ENCODE measurements at regions not wholly inside any gene's neighbourhood (a gene's known extent, or its start where the extent isn't known, plus 50 kb on each side); places are given as distances from the start of the nearest gene placed in this dataset.

- no peak for DNase-seq
Measured at GRCh38 chr2:180734382-180734781, 246.0 kb upstream of the UBE2E3 start.

DNA sequence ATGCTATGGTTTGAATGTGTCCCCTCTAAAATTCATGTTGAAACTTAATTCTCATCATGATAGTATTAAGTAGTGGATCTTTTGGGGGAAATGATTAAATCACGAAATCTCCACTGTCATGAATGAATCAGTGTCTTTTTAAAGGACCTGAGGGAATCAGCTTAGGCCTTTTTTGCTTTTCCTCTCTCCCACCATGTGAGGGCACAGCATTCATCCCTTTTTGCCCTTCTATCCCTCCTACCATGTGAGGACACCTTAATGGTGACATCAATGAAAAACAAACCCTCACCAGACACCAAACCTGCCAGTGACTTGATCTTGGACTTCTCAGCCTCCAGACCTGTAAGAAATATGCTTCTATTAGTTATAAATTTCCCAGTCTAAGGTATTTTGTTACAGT lies 247.1 kb upstream of the UBE2E3 start:
- DNase-seq: no peak

DNA sequence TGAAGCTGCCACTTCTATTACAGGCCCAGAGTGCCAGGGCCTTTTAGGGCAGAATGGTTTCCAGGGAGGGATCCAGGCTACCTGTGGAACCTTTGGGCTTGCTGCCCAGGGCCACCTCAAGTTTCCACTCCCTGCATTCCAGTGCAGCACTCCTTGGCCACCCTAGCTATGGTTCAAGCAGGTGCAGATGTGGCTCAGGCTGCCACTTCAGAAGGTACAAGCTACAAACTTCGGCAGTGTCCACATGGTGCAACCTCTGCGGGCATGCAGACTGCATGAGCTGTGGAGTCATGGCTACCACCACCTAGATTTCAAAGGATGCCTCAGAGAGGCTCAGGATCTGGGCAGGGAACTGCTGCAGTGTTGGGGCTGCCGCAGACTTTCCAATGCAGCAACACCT lies 248.1 kb upstream of the UBE2E3 start:
- no peak for DNase-seq

GRCh38 chr2:180730976-180731375 lies 249.4 kb upstream of the UBE2E3 start:
- DNase-seq: no peak

DNA sequence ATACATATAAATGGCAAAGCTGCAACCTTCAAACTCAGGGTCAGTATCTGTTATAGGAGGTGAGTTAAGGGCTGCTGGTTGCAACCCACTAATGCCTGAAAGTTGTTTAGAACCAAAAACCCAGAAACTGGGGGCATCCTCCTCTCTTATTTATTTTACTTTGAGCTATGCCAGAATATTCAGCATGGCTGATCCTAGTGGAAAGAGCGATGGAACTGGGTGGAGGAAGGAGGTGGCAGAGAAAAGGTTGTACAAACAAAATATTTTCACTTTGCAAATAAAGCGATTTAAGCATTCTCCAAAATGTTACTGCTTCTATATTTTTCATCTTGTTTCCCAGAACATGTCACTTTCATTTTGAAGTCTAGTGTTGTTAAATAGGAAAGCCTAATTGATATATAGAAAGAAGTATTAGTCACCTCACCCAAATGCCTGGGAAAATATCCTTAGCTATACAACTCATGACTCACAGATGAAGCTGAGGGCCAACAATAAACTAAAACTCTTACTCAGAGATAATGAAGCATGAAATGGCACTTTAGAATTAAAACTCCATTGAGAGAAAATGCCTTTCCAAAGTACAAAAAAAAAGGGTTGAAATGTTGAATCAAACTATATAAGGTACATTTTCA lies 251.4 kb upstream of the UBE2E3 start:
- no peak for DNase-seq

DNA sequence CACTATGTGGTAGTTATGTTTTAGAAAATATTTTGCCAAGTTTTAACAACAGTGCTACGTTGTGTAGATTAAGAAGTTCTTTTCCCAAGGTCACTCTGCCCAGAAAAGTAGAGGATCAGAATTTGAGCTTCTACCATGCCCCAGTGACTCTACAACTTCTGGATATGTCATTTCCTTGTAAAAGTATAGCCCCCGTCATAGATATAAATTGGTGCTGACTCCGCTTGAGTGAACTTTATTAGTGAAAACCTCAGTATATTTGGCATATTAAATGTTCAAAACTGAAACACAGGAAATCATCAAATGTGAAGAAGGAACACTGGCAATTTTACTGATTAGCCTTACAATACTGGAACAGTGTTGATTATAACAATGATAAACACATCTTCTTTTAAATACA lies 256.7 kb upstream of the UBE2E3 start:
- DNase-seq: no peak

DNA sequence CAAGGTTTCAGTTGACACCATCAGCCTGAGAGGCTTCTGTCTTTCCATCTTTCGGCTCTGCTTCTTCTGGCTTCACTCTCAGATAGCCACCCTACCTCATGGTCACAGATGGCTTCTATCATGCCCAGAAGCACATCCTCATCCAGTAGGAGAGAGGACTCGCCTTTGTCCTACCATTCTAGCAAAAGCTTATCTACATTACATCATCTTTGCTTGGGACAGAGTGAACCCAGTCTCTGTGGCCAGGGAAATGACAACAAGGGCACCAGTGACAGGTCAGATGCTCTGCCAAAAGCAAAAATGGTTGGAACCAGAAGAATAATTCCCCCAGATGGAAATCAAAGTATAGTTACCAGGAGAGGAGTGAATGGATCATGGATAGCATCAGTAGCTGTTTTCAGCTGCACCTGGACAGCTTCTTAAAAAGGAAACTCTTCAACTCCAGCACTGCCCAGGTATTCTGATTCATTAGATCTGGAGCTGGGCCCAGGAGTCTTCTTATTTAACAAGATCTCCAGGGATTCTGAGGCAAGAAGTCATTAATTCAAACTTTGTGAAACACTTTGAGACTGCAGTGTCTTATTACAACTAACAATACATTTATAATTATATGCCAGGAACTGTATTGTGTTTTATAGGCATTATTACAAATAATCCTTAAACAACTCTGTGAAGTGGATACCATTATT lies 257.7 kb upstream of the UBE2E3 start:
- no peak for DNase-seq

GRCh38 chr2:180720829-180721228 lies 259.6 kb upstream of the UBE2E3 start:
- DNase-seq: no peak

DNA sequence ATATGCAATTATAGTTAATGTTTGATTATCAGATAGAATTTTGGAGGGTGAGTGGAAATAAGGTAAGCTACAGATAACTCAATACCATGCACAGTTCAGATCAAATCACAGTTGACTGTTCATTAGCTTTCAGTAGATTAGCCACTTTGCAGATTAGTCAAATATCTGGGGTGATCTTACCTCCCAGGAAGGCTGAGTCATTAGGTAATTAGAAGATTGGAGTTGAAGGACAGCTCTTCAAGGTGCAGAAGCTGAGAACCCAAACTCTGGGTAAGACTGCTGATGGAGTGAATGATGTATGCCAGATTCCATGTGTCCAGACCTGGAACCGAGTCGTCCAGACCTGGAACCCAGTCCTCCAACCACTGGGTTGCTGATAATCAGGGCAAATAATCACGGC lies 262.8 kb upstream of the UBE2E3 start:
- no peak for DNase-seq

- DNase-seq: no peak
Measured at GRCh38 chr2:180716186-180717180, 263.9 kb upstream of the UBE2E3 start.

DNA sequence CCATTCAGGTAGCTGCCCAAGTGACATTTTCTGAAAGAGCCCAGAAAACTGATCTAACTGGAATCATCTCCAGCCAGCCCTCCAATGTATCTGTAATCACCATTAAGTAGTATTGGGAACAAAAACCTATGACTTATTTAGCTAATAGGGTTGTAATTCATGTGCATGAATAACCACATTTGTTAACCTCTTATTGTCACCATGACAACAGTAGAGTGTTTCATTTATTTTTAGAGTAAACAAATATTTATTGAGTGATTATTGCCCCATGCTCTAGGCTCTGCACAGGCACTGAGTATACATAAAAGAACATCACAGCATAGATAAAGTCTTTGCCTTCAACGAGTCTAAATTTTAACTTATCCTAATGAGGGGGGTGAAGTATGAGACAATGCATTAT lies 265.4 kb upstream of the UBE2E3 start:
- no peak for DNase-seq

GRCh38 chr2:180709392-180710145 lies 270.8 kb upstream of the UBE2E3 start:
- DNase-seq: no peak

DNA sequence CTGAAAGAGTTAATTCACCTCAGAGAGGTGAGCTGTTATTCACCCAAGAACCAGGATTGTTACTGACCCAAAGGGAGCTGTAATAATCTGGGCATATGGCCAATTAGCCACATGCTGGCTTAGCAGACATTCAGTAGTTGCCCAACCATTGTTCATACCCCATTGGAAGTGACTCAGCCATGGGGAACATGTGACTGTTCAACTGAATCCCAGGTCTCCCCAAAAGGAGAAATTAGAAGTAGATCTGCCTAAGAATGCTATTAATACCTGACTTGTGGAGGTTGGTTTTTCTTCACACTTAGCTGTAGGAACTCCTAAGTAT lies 272.6 kb upstream of the UBE2E3 start:
- DNase-seq: no peak

- no peak for DNase-seq
Measured at GRCh38 chr2:180707175-180707883, 273.1 kb upstream of the UBE2E3 start.

DNA sequence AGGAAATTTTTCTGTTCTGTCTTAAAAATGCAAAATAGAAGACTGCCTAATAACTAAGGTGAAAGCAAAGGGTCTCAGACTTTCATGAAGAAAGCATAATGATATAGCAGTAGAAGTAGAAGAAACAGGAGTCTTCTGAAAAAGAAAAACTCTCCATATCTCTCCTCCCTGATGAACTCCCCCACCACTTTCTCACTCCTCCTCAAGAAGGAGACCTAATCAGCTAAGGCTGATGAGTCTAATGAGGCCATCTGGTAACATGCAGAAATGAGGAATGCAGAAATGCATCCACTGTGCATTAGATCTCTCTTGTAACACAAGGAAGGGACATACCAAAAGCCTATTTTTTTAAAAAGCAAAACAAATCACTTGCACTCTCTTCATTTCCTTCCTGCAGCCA lies 273.7 kb upstream of the UBE2E3 start:
- DNase-seq: no peak

- DNase-seq: no peak
Measured at GRCh38 chr2:180705551-180705950, 274.9 kb upstream of the UBE2E3 start.

DNA sequence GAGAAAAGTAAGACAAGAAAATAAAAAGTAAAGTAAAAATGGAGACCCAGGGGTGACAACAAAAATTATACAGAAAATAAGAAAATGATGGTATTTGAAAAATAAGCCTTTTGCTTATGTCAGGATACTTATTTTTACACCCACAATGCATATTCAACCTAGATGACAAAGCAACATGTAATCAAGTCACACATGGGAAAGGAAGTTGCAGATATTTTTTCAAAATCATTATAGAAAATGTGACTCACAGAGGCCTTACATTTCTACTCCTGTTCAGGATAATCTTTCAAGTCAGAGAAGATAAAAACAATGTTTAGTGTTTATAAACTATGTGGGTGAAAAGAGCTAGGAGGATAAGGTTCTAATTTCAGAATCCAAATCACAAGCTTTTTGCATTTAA lies 275.3 kb upstream of the UBE2E3 start:
- DNase-seq: no peak

- no peak for DNase-seq
Measured at GRCh38 chr2:180699657-180700361, 280.6 kb upstream of the UBE2E3 start.

- DNase-seq: no peak
Measured at GRCh38 chr2:180698668-180699067, 281.7 kb upstream of the UBE2E3 start.

DNA sequence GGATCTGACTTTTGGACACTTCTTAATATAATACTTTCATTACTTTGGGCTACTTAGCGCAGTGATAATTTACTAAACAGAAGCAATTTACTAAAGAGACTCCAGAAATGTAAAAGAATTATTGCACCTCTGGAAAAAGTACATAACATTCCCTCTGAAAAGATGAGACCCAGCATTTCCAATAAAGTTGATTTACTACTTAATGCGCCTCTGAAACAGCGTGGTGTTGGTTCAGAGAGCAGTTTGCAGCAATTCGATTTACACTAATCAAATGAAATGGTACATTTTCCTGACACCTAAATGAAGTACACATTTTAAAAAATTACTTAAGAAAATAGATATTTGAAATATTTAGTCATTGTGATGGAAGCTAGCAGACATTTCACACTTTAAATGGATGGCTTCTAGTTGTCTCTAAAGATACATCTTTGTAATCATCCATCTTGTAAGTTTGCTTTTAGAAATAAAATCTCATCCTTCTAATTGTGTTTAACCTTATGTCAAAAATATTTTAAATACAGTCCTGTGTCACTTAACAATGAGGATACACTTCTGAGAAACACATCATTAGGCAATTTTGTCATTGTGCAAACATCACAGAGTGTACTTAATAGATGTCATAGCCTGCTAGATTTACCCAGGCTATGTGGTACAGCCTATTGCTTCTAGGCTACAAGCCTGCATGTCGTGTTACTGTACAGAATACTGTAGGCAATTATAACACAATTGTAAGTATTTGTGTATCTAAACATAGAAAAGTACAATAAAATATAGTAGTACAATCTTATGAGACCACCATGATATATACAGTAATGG lies 284.6 kb upstream of the UBE2E3 start:
- DNase-seq: no peak

Data from T-helper 1 cell (primary cell).